GM12878 (cell line): ENCODE measurements at regions not wholly inside any gene's neighbourhood (a gene's known extent, or its start where the extent isn't known, plus 50 kb on each side); places are given as distances from the start of the nearest gene placed in this dataset.

Experiments used
- ATAC-seq: fragments of 200-7000 bp; cut with Tn5 transposase; 3 replicates; pipeline ENCODE4 v1.9.1; 2020; ENCODE audit warnings: mild to moderate bottlenecking, moderate library complexity
- BruUV-seq: library from RNA; stranded (reverse); fragments of 400-500 nt; replicated peaks from 2 replicates; lab custom pipeline; 2021; lab: Mats Ljungman, UMichigan
- CTCF ChIA-PET: fragments of 300-600 bp; sonication (Branson Sonifier 250); formaldehyde crosslinking; extraction: SDS; loops from one replicate; lab custom pipeline; 2021; ENCODE audit warnings: inconsistent platforms; lab: Yijun Ruan, JAX
- POLR2A ChIA-PET: fragments of 350-600 bp; formaldehyde crosslinking; extraction: SDS; loops from one replicate; lab custom pipeline; 2021; ENCODE audit warnings: inconsistent platforms; lab: Charles Lee
- RAD21 ChIA-PET: fragments of 300-600 bp; sonication (Branson Sonifier 250); formaldehyde crosslinking; loops from one replicate; lab custom pipeline; 2023; ENCODE audit warnings: antibody characterized with exemption; ENCODE audit not compliant: unreplicated experiment; lab: Charles Lee
- SMC1A ChIA-PET: fragments of 300-600 bp; sonication (Branson Sonifier 250); formaldehyde crosslinking; loops from one replicate; lab custom pipeline; 2023; ENCODE audit not compliant: unreplicated experiment, uncharacterized antibody; lab: Charles Lee
- DNase-seq: peaks from one replicate; pipeline ENCODE4 v3.0.0-alpha.2; 2011; ENCODE audit warnings: low read depth, low spot score
- FAIRE-seq: peaks from 3 replicates; lab custom pipeline; 2011; peaks lifted over from hg19 to GRCh38; lab: Jason Lieb, UNC
- H2AFZ ChIP-seq: 2 replicates; pipeline ENCODE4 v1.6.0; 2011; ENCODE audit warnings: low read depth, low read length, control low read depth; ENCODE audit not compliant: control insufficient read depth
- H3K27ac ChIP-seq: 2 replicates; pipeline ENCODE4 v1.5.1; 2011; ENCODE audit warnings: control low read depth; ENCODE audit not compliant: control insufficient read depth, insufficient read depth
- H3K27me3 ChIP-seq, 2 experiments: replicated peaks in 1 of 2; 2 replicates each; pipeline versions ENCODE4 v1.6.0 to v1.6.1; 2011; ENCODE audit warnings: low read length in 1 of 2; ENCODE audit not compliant: control insufficient read depth in 2 of 2, insufficient read depth in 2 of 2
- H3K36me3 ChIP-seq, 2 experiments: 2 replicates each; pipeline ENCODE4 v1.5.1; 2011; ENCODE audit warnings: low read length in 1 of 2; ENCODE audit not compliant: control insufficient read depth in 2 of 2, insufficient read depth in 2 of 2
- H3K4me1 ChIP-seq: 2 replicates; pipeline ENCODE4 v1.6.1; 2011; ENCODE audit warnings: mild to moderate bottlenecking, low read length, moderate library complexity, mixed read lengths; ENCODE audit not compliant: control insufficient read depth, insufficient read depth
- H3K4me2 ChIP-seq: 2 replicates; pipeline ENCODE4 v1.6.0; 2011; ENCODE audit warnings: control low read depth; ENCODE audit not compliant: control insufficient read depth, insufficient read depth
- H3K4me3 ChIP-seq: fragments of 200-600 bp; sonication (generic); 2 replicates; pipeline ENCODE4 v1.5.1; 2016
- H3K79me2 ChIP-seq: 2 replicates; pipeline ENCODE4 v1.6.0; 2011; ENCODE audit warnings: low read length; ENCODE audit not compliant: control insufficient read depth, insufficient read depth
- H3K9ac ChIP-seq: 2 replicates; pipeline ENCODE4 v1.8.0; 2011; ENCODE audit warnings: low read length, control low read depth, mixed read lengths; ENCODE audit not compliant: control insufficient read depth, insufficient read depth
- H3K9me3 ChIP-seq: replicated peaks from 3 replicates; pipeline ENCODE4 v1.5.1; 2011; ENCODE audit warnings: mild to moderate bottlenecking, low read length; ENCODE audit not compliant: control insufficient read depth, insufficient read depth
- H4K20me1 ChIP-seq: 2 replicates; pipeline ENCODE4 v1.6.0; 2011; ENCODE audit not compliant: control insufficient read depth, insufficient read depth
- BCL11A ChIP-seq: IDR thresholded peaks from 2 replicates; pipeline ENCODE4 v1.6.1; 2011; ENCODE audit warnings: low read depth, low read length
- NR2C1 ChIP-seq: fragments of 450-650 bp; IDR thresholded peaks from 2 replicates; pipeline ENCODE4 v1.6.1; 2017; ENCODE audit warnings: antibody characterized with exemption, mild to moderate bottlenecking, moderate library complexity
- PKNOX1 ChIP-seq: fragments of 450-650 bp; IDR thresholded peaks from 2 replicates; pipeline ENCODE4 v1.6.1; 2016; ENCODE audit warnings: mild to moderate bottlenecking
- TCF7 ChIP-seq: IDR thresholded peaks from 2 replicates; pipeline ENCODE4 v1.6.1; 2014; ENCODE audit warnings: antibody characterized with exemption, borderline replicate concordance
- WGBS: methylation state at CpG from one replicate; pipeline ENCODE4 v1.1.6; 2016; ENCODE audit warnings: low lambda C conversion rate; ENCODE audit not compliant: insufficient replicate concordance, insufficient coverage; ENCODE audit errors: missing lambda C conversion rate; 5-methylcytosine and 5-hydroxymethylcytosine counted together
- in situ Hi-C: fragments of 300-500 bp; cut with MboI; formaldehyde crosslinking; loops from 9 replicates; pipeline ENCODE4 v1.14.3; 2018; ENCODE audit warnings: mixed read lengths
- intact Hi-C: fragments of 100-400 bp; cut with micrococcal nuclease; formaldehyde crosslinking; loops from one replicate; pipeline ENCODE4 v1.14.2; 2022; ENCODE audit not compliant: unreplicated experiment
- TF ChIP-seq, protein P1 (sequence below): IDR thresholded peaks from 2 replicates; pipeline ENCODE4 v1.6.1; 2012; ENCODE audit warnings: low read depth, low read length, improper control_type of control experiment
- TF ChIP-seq, protein P2 (sequence below): fragments of 150-350 bp; IDR thresholded peaks from 2 replicates; pipeline ENCODE4 v1.6.1; 2014; ENCODE audit warnings: mild to moderate bottlenecking, low read depth, low read length
- TF ChIP-seq, protein P3 (sequence below): fragments of 450-650 bp; IDR thresholded peaks from 2 replicates; pipeline ENCODE4 v1.6.1; 2017; ENCODE audit warnings: mild to moderate bottlenecking, low read depth, inconsistent platforms; ENCODE audit not compliant: poor library complexity, severe bottlenecking

- CTCF ChIA-PET = interaction anchor here (1.8 to 3.1 kb wide), 2 partner anchors 9 to 62 kb away, joined by 4 to 12 read pairs; no protein-coding TSS in a partner anchor
- in situ Hi-C loops = no loop called here
- H4K20me1 ChIP-seq = no peaks in the 10 kb centered on the region
- DNase-seq (no peak), ATAC-seq (no peak), FAIRE-seq (no peak)
- TF ChIP-seq NR2C1 = no peak
- TF ChIP-seq TCF7 = no peak
- TF ChIP-seq, protein P1, sequence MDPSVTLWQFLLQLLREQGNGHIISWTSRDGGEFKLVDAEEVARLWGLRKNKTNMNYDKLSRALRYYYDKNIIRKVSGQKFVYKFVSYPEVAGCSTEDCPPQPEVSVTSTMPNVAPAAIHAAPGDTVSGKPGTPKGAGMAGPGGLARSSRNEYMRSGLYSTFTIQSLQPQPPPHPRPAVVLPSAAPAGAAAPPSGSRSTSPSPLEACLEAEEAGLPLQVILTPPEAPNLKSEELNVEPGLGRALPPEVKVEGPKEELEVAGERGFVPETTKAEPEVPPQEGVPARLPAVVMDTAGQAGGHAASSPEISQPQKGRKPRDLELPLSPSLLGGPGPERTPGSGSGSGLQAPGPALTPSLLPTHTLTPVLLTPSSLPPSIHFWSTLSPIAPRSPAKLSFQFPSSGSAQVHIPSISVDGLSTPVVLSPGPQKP = no peak
- TF ChIP-seq, protein P2, sequence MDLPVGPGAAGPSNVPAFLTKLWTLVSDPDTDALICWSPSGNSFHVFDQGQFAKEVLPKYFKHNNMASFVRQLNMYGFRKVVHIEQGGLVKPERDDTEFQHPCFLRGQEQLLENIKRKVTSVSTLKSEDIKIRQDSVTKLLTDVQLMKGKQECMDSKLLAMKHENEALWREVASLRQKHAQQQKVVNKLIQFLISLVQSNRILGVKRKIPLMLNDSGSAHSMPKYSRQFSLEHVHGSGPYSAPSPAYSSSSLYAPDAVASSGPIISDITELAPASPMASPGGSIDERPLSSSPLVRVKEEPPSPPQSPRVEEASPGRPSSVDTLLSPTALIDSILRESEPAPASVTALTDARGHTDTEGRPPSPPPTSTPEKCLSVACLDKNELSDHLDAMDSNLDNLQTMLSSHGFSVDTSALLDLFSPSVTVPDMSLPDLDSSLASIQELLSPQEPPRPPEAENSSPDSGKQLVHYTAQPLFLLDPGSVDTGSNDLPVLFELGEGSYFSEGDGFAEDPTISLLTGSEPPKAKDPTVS = no peak
- TF ChIP-seq PKNOX1 = no peak
- no peak for TF ChIP-seq BCL11A
- TF ChIP-seq, protein P3, sequence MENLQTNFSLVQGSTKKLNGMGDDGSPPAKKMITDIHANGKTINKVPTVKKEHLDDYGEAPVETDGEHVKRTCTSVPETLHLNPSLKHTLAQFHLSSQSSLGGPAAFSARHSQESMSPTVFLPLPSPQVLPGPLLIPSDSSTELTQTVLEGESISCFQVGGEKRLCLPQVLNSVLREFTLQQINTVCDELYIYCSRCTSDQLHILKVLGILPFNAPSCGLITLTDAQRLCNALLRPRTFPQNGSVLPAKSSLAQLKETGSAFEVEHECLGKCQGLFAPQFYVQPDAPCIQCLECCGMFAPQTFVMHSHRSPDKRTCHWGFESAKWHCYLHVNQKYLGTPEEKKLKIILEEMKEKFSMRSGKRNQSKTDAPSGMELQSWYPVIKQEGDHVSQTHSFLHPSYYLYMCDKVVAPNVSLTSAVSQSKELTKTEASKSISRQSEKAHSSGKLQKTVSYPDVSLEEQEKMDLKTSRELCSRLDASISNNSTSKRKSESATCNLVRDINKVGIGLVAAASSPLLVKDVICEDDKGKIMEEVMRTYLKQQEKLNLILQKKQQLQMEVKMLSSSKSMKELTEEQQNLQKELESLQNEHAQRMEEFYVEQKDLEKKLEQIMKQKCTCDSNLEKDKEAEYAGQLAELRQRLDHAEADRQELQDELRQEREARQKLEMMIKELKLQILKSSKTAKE = no peak
- H3K9ac ChIP-seq = no peak overlapping the region
- H3K27ac ChIP-seq = no peak overlapping the region
- no peak overlapping the region for H2AFZ ChIP-seq
- no peaks in the 10 kb centered on the region for H3K27me3 ChIP-seq
- no peaks in the 10 kb centered on the region for H3K79me2 ChIP-seq
- no peaks in the 10 kb centered on the region for H3K36me3 ChIP-seq
- no peak overlapping the region for H3K4me2 ChIP-seq
- H3K9me3 ChIP-seq = no peaks in the 10 kb centered on the region
- no peak overlapping the region for H3K4me3 ChIP-seq
- no TSS peak for BruUV-seq
- intact Hi-C loops = no loop called here
- POLR2A ChIA-PET = interaction anchor here (1.0 to 2.2 kb wide), 4 partner anchors 9 to 50 kb away, joined by 3 to 9 read pairs (median 4); partner anchors contain the start of gene ID2
- SMC1A ChIA-PET = interaction anchor here (0.7 to 1.3 kb wide), 7 partner anchors 20 to 57 kb away, joined by 3 to 4 read pairs (median 3); partner anchors contain the start of gene ID2
- RAD21 ChIA-PET = interaction anchor here (0.7 to 1.3 kb wide), 5 partner anchors 8 to 1204 kb away, joined by 3 to 6 read pairs (median 4); partner anchors contain the start of gene ID2
- peaks cover 9% of the 10 kb centered on the region; the same call in 1 of the 2 replicates for H3K4me1 ChIP-seq
- WGBS = 66% methylated on average over 21 of the region's 21 CpGs
Observed at GRCh38 chr2:8630676-8631464, 51.0 kb upstream of the ID2 start.
